PC-3 (cell line): ENCODE measurements at regions not wholly inside any gene's neighbourhood (a gene's known extent, or its start where the extent isn't known, plus 50 kb on each side); places are given as distances from the start of the nearest gene placed in this dataset.

Experiments used
- ATAC-seq: fragments of 200-7000 bp; cut with Tn5 transposase; 2 replicates; pipeline ENCODE4 v1.9.1; 2020; ENCODE audit warnings: mild to moderate bottlenecking, moderate library complexity
- BruUV-seq: library from RNA; stranded (reverse); fragments of 400-500 nt; replicated peaks from 2 replicates; lab custom pipeline; 2021; lab: Mats Ljungman, UMichigan
- CTCF ChIA-PET: fragments of 300-600 bp; sonication (Branson Sonifier 250); formaldehyde crosslinking; loops from one replicate; lab custom pipeline; 2022; ENCODE audit warnings: antibody characterized with exemption; lab: Charles Lee
- POLR2A ChIA-PET: fragments of 300-600 bp; sonication (Branson Sonifier 250); formaldehyde crosslinking; loops from one replicate; lab custom pipeline; 2022; ENCODE audit warnings: antibody characterized with exemption; ENCODE audit not compliant: unreplicated experiment; lab: Charles Lee
- DNase-seq: peaks from one replicate; pipeline ENCODE4 v3.0.0-alpha.2; 2015
- H2AFZ ChIP-seq: fragments of 300-600 bp; sonication (generic); 2 replicates; pipeline ENCODE4 v1.6.0; 2016; ENCODE audit warnings: antibody characterized with exemption, low read length
- H3F3A ChIP-seq: fragments of 300-600 bp; sonication (generic); one replicate; pipeline ENCODE4 v1.6.0; 2017; ENCODE audit warnings: antibody characterized with exemption, low read length, control low read depth, mild to moderate bottlenecking; ENCODE audit not compliant: unreplicated experiment
- H3K27ac ChIP-seq: fragments of 300-600 bp; sonication (generic); 2 replicates; pipeline ENCODE4 v1.5.1; 2016; ENCODE audit warnings: mild to moderate bottlenecking, low read length
- H3K27me3 ChIP-seq: fragments of 300-600 bp; sonication (generic); 2 replicates; pipeline ENCODE4 v1.6.1; 2016; ENCODE audit warnings: low read length, mixed read lengths
- H3K36me3 ChIP-seq: fragments of 300-600 bp; sonication (generic); 2 replicates; pipeline ENCODE4 v1.6.1; 2016; ENCODE audit warnings: low read depth, mixed run types, low read length, mixed read lengths
- H3K4me1 ChIP-seq: fragments of 300-600 bp; sonication (generic); 2 replicates; pipeline ENCODE4 v1.5.1; 2016; ENCODE audit warnings: low read length; ENCODE audit not compliant: insufficient read depth
- H3K4me2 ChIP-seq: fragments of 300-600 bp; sonication (generic); 2 replicates; pipeline ENCODE4 v1.6.0; 2016; ENCODE audit warnings: low read length
- H3K4me3 ChIP-seq: fragments of 300-600 bp; sonication (generic); 2 replicates; pipeline ENCODE4 v1.5.1; 2016; ENCODE audit warnings: mild to moderate bottlenecking, low read length, mixed read lengths
- H3K79me2 ChIP-seq: fragments of 300-600 bp; sonication (generic); 2 replicates; pipeline ENCODE4 v1.6.1; 2017; ENCODE audit warnings: low read length, mixed read lengths
- H3K9ac ChIP-seq: fragments of 300-600 bp; sonication (generic); 2 replicates; pipeline ENCODE4 v1.6.0; 2016; ENCODE audit warnings: mild to moderate bottlenecking, low read length
- H3K9me2 ChIP-seq: fragments of 300-600 bp; sonication (generic); replicated peaks from 2 replicates; pipeline ENCODE4 v1.6.1; 2016; ENCODE audit warnings: mixed run types, low read length, mixed read lengths
- H3K9me3 ChIP-seq: fragments of 300-600 bp; sonication (generic); 2 replicates; pipeline ENCODE4 v1.6.1; 2016; ENCODE audit warnings: low read length, mixed read lengths
- H4K20me1 ChIP-seq: fragments of 300-600 bp; sonication (generic); 2 replicates; pipeline ENCODE4 v1.6.1; 2016; ENCODE audit warnings: low read length, mixed read lengths
- EZH2 ChIP-seq: fragments of 300-600 bp; sonication (generic); IDR thresholded peaks from one replicate; pipeline ENCODE4 v1.6.1; 2017; ENCODE audit warnings: antibody characterized with exemption, mild to moderate bottlenecking, low read length; ENCODE audit not compliant: unreplicated experiment
- EZH2phosphoT487 ChIP-seq: fragments of 300-600 bp; sonication (generic); IDR thresholded peaks from 2 replicates; pipeline ENCODE4 v1.6.1; 2018; ENCODE audit warnings: mild to moderate bottlenecking, antibody characterized with exemption, low read length, borderline replicate concordance
- intact Hi-C: fragments of 100-400 bp; cut with micrococcal nuclease; formaldehyde crosslinking; loops from 2 replicates; pipeline ENCODE4 v1.9.0; 2023
- TF ChIP-seq, protein P1 (sequence below): fragments of 300-600 bp; sonication (generic); conservative IDR thresholded peaks from 2 replicates; pipeline ENCODE4 v1.5.1; 2017; ENCODE audit warnings: antibody characterized with exemption, low read depth, mild to moderate bottlenecking, low read length

DNA sequence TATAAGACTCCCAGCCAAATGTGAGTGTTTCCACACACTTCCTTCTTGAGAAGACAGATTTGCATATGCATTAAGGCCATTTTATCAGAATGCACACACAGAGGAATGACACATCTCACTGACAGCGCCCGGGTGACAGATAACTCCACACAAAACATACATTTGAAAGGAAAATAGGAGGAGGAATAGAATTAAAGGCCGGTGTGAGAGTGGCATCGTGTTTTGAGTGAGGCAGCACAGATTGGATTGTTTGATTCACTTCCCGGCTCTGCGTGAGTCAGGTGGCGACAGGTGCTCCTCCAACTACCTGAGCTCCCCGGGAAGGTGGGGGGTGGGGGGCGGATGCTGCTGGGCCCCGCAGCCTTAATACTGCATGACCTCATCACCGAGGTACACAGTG is 429.0 kb downstream of the TSHZ3 start:
- H3K27ac ChIP-seq, result no peak overlapping the region
- H3K9me2 ChIP-seq, result no peaks in the 10 kb centered on the region
- no peaks in the 10 kb centered on the region for H3K79me2 ChIP-seq
- TF ChIP-seq EZH2phosphoT487, result no peak
- TF ChIP-seq, protein P1, sequence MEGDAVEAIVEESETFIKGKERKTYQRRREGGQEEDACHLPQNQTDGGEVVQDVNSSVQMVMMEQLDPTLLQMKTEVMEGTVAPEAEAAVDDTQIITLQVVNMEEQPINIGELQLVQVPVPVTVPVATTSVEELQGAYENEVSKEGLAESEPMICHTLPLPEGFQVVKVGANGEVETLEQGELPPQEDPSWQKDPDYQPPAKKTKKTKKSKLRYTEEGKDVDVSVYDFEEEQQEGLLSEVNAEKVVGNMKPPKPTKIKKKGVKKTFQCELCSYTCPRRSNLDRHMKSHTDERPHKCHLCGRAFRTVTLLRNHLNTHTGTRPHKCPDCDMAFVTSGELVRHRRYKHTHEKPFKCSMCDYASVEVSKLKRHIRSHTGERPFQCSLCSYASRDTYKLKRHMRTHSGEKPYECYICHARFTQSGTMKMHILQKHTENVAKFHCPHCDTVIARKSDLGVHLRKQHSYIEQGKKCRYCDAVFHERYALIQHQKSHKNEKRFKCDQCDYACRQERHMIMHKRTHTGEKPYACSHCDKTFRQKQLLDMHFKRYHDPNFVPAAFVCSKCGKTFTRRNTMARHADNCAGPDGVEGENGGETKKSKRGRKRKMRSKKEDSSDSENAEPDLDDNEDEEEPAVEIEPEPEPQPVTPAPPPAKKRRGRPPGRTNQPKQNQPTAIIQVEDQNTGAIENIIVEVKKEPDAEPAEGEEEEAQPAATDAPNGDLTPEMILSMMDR, result no peak
- TF ChIP-seq EZH2, result no peak
- DNase-seq, result no peak
- H3K36me3 ChIP-seq, result no peaks in the 10 kb centered on the region
- no TSS peak for BruUV-seq
- no peak overlapping the region for H3K9ac ChIP-seq
- no peak overlapping the region for H2AFZ ChIP-seq
- H3K4me1 ChIP-seq, result no peaks in the 10 kb centered on the region
- ATAC-seq, result no peak
- no peaks in the 10 kb centered on the region for H3K27me3 ChIP-seq
- CTCF ChIA-PET, result no interaction called here
- no peaks in the 10 kb centered on the region for H3K9me3 ChIP-seq
- no peaks in the 10 kb centered on the region for H4K20me1 ChIP-seq
- no peak overlapping the region for H3K4me3 ChIP-seq
- H3F3A ChIP-seq, result no peaks in the 10 kb centered on the region
- POLR2A ChIA-PET, result no interaction called here
- no peak overlapping the region for H3K4me2 ChIP-seq
- intact Hi-C loops, result no loop called here

DNA sequence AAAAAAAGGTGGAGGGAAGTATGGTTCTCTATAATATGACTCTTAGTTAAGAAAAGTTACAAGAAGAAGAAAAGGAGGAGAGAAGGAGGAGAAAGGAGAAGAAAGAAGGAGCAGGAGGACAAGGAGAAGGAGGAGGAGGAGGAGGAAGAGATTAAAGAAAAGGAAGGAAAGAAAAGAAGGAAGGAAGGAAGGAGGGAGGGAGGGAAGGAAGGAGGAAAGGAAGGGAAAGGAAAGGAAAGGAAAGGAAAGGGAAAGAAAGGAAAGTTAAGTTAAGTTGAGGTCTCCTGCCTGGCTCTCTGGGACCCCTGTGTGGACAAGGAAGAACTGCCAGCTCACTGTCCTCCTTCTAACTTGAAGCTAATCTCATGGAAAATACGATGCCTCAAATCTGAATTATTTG is 429.5 kb downstream of the TSHZ3 start:
- CTCF ChIA-PET, result no interaction called here
- Histone ChIP-seq H3K27ac (no peak overlapping the region), H3K79me2 (no peaks in the 10 kb centered on the region), H3K4me3 (no peak overlapping the region), H3K4me1 (no peaks in the 10 kb centered on the region), H3K9ac (no peak overlapping the region), H4K20me1 (no peaks in the 10 kb centered on the region), H3K36me3 (no peaks in the 10 kb centered on the region), H3F3A (no peaks in the 10 kb centered on the region), H3K4me2 (no peak overlapping the region), H3K27me3 (no peaks in the 10 kb centered on the region), H3K9me3 (no peaks in the 10 kb centered on the region), H3K9me2 (no peaks in the 10 kb centered on the region), H2AFZ (no peak overlapping the region)
- no TSS peak for BruUV-seq
- intact Hi-C loops, result no loop called here
- POLR2A ChIA-PET, result no interaction called here
- ATAC-seq (no peak), DNase-seq (no peak)
- TF ChIP-seq, protein P1, result no peak
- TF ChIP-seq EZH2phosphoT487, result no peak
- TF ChIP-seq EZH2, result no peak

GRCh38 chr19:30916238-30916637 is 433.0 kb downstream of the TSHZ3 start:
- H3K79me2 ChIP-seq, result no peaks in the 10 kb centered on the region
- intact Hi-C loops, result no loop called here
- no peaks in the 10 kb centered on the region for H3K36me3 ChIP-seq
- POLR2A ChIA-PET, result no interaction called here
- H4K20me1 ChIP-seq, result no peaks in the 10 kb centered on the region
- no peak overlapping the region for H3K9ac ChIP-seq
- no peak overlapping the region for H2AFZ ChIP-seq
- H3K4me3 ChIP-seq, result no peak overlapping the region
- H3K27me3 ChIP-seq, result no peaks in the 10 kb centered on the region
- H3F3A ChIP-seq, result no peaks in the 10 kb centered on the region
- DNase-seq, result no peak
- no peaks in the 10 kb centered on the region for H3K9me3 ChIP-seq
- H3K27ac ChIP-seq, result no peak overlapping the region
- no peak for ATAC-seq
- H3K9me2 ChIP-seq, result no peaks in the 10 kb centered on the region
- no peak overlapping the region for H3K4me2 ChIP-seq
- CTCF ChIA-PET, result no interaction called here
- TF ChIP-seq EZH2phosphoT487 (no peak), EZH2 (no peak)
- TF ChIP-seq, protein P1, result no peak
- no peaks in the 10 kb centered on the region for H3K4me1 ChIP-seq
- BruUV-seq, result no TSS peak
